ENCODE measurements at regions not wholly inside any gene's neighbourhood (a gene's known extent, or its start where the extent isn't known, plus 50 kb on each side); places are given as distances from the start of the nearest gene placed in this dataset.

GRCh38 chr13:40141859-40142555 lies 486.5 kb downstream of the COG6 start (continued):
- no peak for TF ChIP-seq USF1 (IDR thresholded peaks at IDR 0.05; ENCODE audit: borderline replicate concordance, extremely low read length, insufficient read depth, low read depth, low read length)

- SMC1A ChIA-PET (ENCODE audit: uncharacterized antibody, unreplicated experiment), result no interaction called here
- no peak for TF ChIP-seq TBL1XR1 (IDR thresholded peaks at IDR 0.05; ENCODE audit: low read depth, low read length)
- TF ChIP-seq CUX1 (IDR thresholded peaks at IDR 0.05; ENCODE audit: insufficient replicate concordance, low read depth, low read length), result no peak
- no peak for TF ChIP-seq MEF2B (IDR thresholded peaks at IDR 0.05; ENCODE audit: partially characterized antibody, poor library complexity, severe bottlenecking)
- no peak for TF ChIP-seq IKZF1 (conservative IDR thresholded peaks at IDR 0.05)
- TF ChIP-seq DPF2 (IDR thresholded peaks at IDR 0.05), result no peak
- no peak for TF ChIP-seq BMI1 (IDR thresholded peaks at IDR 0.05; ENCODE audit: borderline replicate concordance)
- no peak for TF ChIP-seq ZBED1 (IDR thresholded peaks at IDR 0.05; ENCODE audit: borderline replicate concordance)
- no peak for TF ChIP-seq CHD4 (IDR thresholded peaks at IDR 0.05)
- TF ChIP-seq FOXM1 (IDR thresholded peaks at IDR 0.05; ENCODE audit: low read depth, low read length), result no peak
- TF ChIP-seq ZZZ3 (IDR thresholded peaks at IDR 0.05; ENCODE audit: control insufficient read depth, insufficient read length, low read depth), result no peak
- no peak for TF ChIP-seq CREM (IDR thresholded peaks at IDR 0.05; ENCODE audit: low read depth)
- H3K4me1 ChIP-seq (ENCODE audit: control insufficient read depth, insufficient read depth, low read length), result no peaks in the 10 kb centered on the region
- no peak overlapping the region for H2AFZ ChIP-seq (ENCODE audit: control insufficient read depth, low read depth, low read length)
- in situ Hi-C loops (cut with MboI) (no loop called here), intact Hi-C loops (cut with micrococcal nuclease; ENCODE audit: unreplicated experiment) (no loop called here)
- H3K9ac ChIP-seq (ENCODE audit: control insufficient read depth, insufficient read depth, low read length), result no peak overlapping the region
- no peaks in the 10 kb centered on the region for H4K20me1 ChIP-seq (ENCODE audit: control insufficient read depth, insufficient read depth)
- RAD21 ChIA-PET (ENCODE audit: unreplicated experiment), result no interaction called here
- BruUV-seq (replicated peaks), result no TSS peak
- H3K9me3 ChIP-seq (replicated peaks; ENCODE audit: control insufficient read depth, insufficient read depth, low read length), result no peaks in the 10 kb centered on the region
- H3K36me3 ChIP-seq (ENCODE audit: control insufficient read depth in 2 of 2, insufficient read depth in 2 of 2, low read length in 1 of 2), result no peaks in the 10 kb centered on the region
- DNase-seq (ENCODE audit: low read depth, low spot score) (no peak), ATAC-seq (no peak), FAIRE-seq (no peak)
- 49% methylated on average over 5 of the region's 5 CpGs for WGBS (ENCODE audit: insufficient coverage, insufficient replicate concordance, low lambda C conversion rate, missing lambda C conversion rate)
- POLR2A ChIA-PET, result no interaction called here
- no peak overlapping the region for H3K27ac ChIP-seq (ENCODE audit: control insufficient read depth, insufficient read depth)
- no peaks in the 10 kb centered on the region for H3K79me2 ChIP-seq (ENCODE audit: control insufficient read depth, insufficient read depth, low read length)
- no peak overlapping the region for H3K4me3 ChIP-seq
- CTCF ChIA-PET, result no interaction called here
- peaks cover 0 to 3% of the 10 kb centered on the region in 2 experiments; a peak in 2 of 4 replicates for H3K27me3 ChIP-seq (replicated peaks in 1 of 2; ENCODE audit: control insufficient read depth in 2 of 2, insufficient read depth in 2 of 2, low read length in 1 of 2)
- no peak overlapping the region for H3K4me2 ChIP-seq (ENCODE audit: control insufficient read depth, insufficient read depth)
These were observed 487.6 kb downstream of the COG6 start for GRCh38 chr13:40143106-40143505.
